Caco-2 (cell line): ENCODE measurements at regions not wholly inside any gene's neighbourhood (a gene's known extent, or its start where the extent isn't known, plus 50 kb on each side); places are given as distances from the start of the nearest gene placed in this dataset.
A peak's percentile ranks its signal among the peaks of the same experiment; 100 is the strongest.

Experiments used
- BruUV-seq: library from RNA; stranded (reverse); fragments of 400-500 nt; replicated peaks from 2 replicates; lab custom pipeline; 2021; lab: Mats Ljungman, UMichigan
- CTCF ChIA-PET: fragments of 300-600 bp; sonication (Branson Sonifier 250); formaldehyde crosslinking; loops from one replicate; lab custom pipeline; 2022; ENCODE audit warnings: antibody characterized with exemption; lab: Charles Lee
- POLR2A ChIA-PET: fragments of 300-600 bp; sonication (Branson Sonifier 250); formaldehyde crosslinking; loops from one replicate; lab custom pipeline; 2022; ENCODE audit warnings: antibody characterized with exemption; lab: Charles Lee
- DNase-seq, 2 experiments: peaks; one replicate each; pipeline versions ENCODE4 v3.0.0 to v3.0.0-alpha.2; 2020 to 2022
- H3K27me3 ChIP-seq: replicated peaks from 2 replicates; pipeline ENCODE4 v1.6.0; 2011; ENCODE audit warnings: low read length; ENCODE audit not compliant: control insufficient read depth, insufficient read depth
- H3K36me3 ChIP-seq: 2 replicates; pipeline ENCODE4 v1.5.1; 2011; ENCODE audit warnings: low read length; ENCODE audit not compliant: control insufficient read depth, insufficient read depth
- H3K4me1 ChIP-seq: fragments of 250-450 bp; sonication (Bioruptor Pico); 2 replicates; pipeline ENCODE4 v1.5.1; 2020; ENCODE audit warnings: mild to moderate bottlenecking
- H3K4me3 ChIP-seq: 2 replicates; pipeline ENCODE4 v1.5.1; 2011; ENCODE audit warnings: low read depth, mild to moderate bottlenecking, control low read depth, low read length
- H3K9me3 ChIP-seq: fragments of 250-450 bp; sonication (Bioruptor Pico); 2 replicates; pipeline ENCODE4 v1.5.1; 2020; ENCODE audit warnings: mild to moderate bottlenecking, moderate library complexity
- H3K27ac Mint-ChIP-seq: one replicate; pipeline ENCODE4 v1.8.0; 2022; ENCODE audit warnings: mixed read lengths; ENCODE audit not compliant: unreplicated experiment
- H3K27me3 Mint-ChIP-seq: one replicate; pipeline ENCODE4 v1.8.0; 2022; ENCODE audit warnings: mixed read lengths; ENCODE audit not compliant: insufficient read depth, unreplicated experiment
- H3K36me3 Mint-ChIP-seq: one replicate; pipeline ENCODE4 v1.8.0; 2022; ENCODE audit warnings: mild to moderate bottlenecking, mixed read lengths; ENCODE audit not compliant: insufficient read depth, unreplicated experiment
- H3K4me1 Mint-ChIP-seq: one replicate; pipeline ENCODE4 v1.8.0; 2022; ENCODE audit warnings: low read depth, mixed read lengths; ENCODE audit not compliant: unreplicated experiment
- H3K4me3 Mint-ChIP-seq: one replicate; pipeline ENCODE4 v1.8.0; 2022; ENCODE audit warnings: mild to moderate bottlenecking, moderate library complexity, mixed read lengths; ENCODE audit not compliant: unreplicated experiment
- H3K9me3 Mint-ChIP-seq: one replicate; pipeline ENCODE4 v1.8.0; 2022; ENCODE audit warnings: mixed read lengths; ENCODE audit not compliant: unreplicated experiment
- CTCF ChIP-seq, 2 experiments: fragments of 200-600 bp in 1 of 2; IDR thresholded peaks; 1 replicate in 1 of 2; 2 replicates in 1 of 2; pipeline versions ENCODE4 v1.5.1 to v1.8.0; 2011 to 2022; ENCODE audit warnings: antibody characterized with exemption in 1 of 2, control low read depth in 1 of 2, inconsistent platforms in 1 of 2, low read depth in 1 of 2, low read length in 1 of 2, mild to moderate bottlenecking in 1 of 2, moderate library complexity in 1 of 2; ENCODE audit not compliant: insufficient read depth in 1 of 2, severe bottlenecking in 1 of 2, unreplicated experiment in 1 of 2
- intact Hi-C: fragments of 100-400 bp; cut with micrococcal nuclease; formaldehyde crosslinking; loops from one replicate; pipeline ENCODE4 v1.10.0; 2022; ENCODE audit not compliant: unreplicated experiment

GRCh38 chr10:21080261-21080660 is 183.2 kb upstream of the NEBL start:
- no peak for DNase-seq
- H3K4me3 Mint-ChIP-seq = no peak overlapping the region
- H3K4me3 ChIP-seq = no peak overlapping the region
- H3K36me3 Mint-ChIP-seq = no peaks in the 10 kb centered on the region
- ChIA-PET POLR2A (no interaction called here), CTCF (interaction anchor here (0.6 to 1.4 kb wide), 2 partner anchors 91 to 187 kb away, joined by 3 read pairs; no protein-coding TSS in a partner anchor)
- no peaks in the 10 kb centered on the region for H3K27me3 ChIP-seq
- peaks cover 15% of the 10 kb centered on the region for H3K4me1 Mint-ChIP-seq
- TF ChIP-seq CTCF (IDR thresholded peaks at IDR 0.05; ENCODE audit: insufficient read depth in 1 of 2, low read depth in 1 of 2, low read length in 1 of 2, severe bottlenecking in 1 of 2, unreplicated experiment in 1 of 2) = no peak
- 0 out of 2 replicates have a peak, but pooled peaks cover 6% of the 10 kb centered on the region for H3K4me1 ChIP-seq
- no peaks in the 10 kb centered on the region for H3K9me3 Mint-ChIP-seq
- no peak overlapping the region for H3K27ac Mint-ChIP-seq
- intact Hi-C loops = no loop called here
- H3K36me3 ChIP-seq = no peaks in the 10 kb centered on the region
- no peaks in the 10 kb centered on the region for H3K27me3 Mint-ChIP-seq
- BruUV-seq = no TSS peak
- H3K9me3 ChIP-seq = no peaks in the 10 kb centered on the region

- H3K4me3 Mint-ChIP-seq = no peak overlapping the region
- no TSS peak for BruUV-seq
- no peaks in the 10 kb centered on the region for H3K27me3 Mint-ChIP-seq
- TF ChIP-seq CTCF (IDR thresholded peaks at IDR 0.05; ENCODE audit: insufficient read depth in 1 of 2, low read depth in 1 of 2, low read length in 1 of 2, severe bottlenecking in 1 of 2, unreplicated experiment in 1 of 2) = no peak
- Histone ChIP-seq H3K27me3 (no peaks in the 10 kb centered on the region), H3K9me3 (no peaks in the 10 kb centered on the region), H3K4me1 (0 out of 2 replicates have a peak, but pooled peaks cover 6% of the 10 kb centered on the region), H3K36me3 (no peaks in the 10 kb centered on the region), H3K4me3 (no peak overlapping the region)
- H3K36me3 Mint-ChIP-seq = no peaks in the 10 kb centered on the region
- no peaks in the 10 kb centered on the region for H3K9me3 Mint-ChIP-seq
- peaks cover 15% of the 10 kb centered on the region for H3K4me1 Mint-ChIP-seq
- no peak for DNase-seq
- POLR2A ChIA-PET = interaction anchor here (0.6 kb wide), 1 partner anchor 448 kb away, joined by 3 read pairs; no protein-coding TSS in a partner anchor
- CTCF ChIA-PET = interaction anchor here (0.8 to 1.6 kb wide), 5 partner anchors 179 to 200 kb away, joined by 3 to 6 read pairs (median 3); no protein-coding TSS in a partner anchor
- H3K27ac Mint-ChIP-seq = no peak overlapping the region
- intact Hi-C loops = loop anchor here (2.0 to 10.0 kb wide), 2 partner anchors 56 to 876 kb away; no protein-coding TSS in a partner anchor
These were observed 182.2 kb upstream of the NEBL start for GRCh38 chr10:21079330-21079658.

- TF ChIP-seq CTCF (IDR thresholded peaks at IDR 0.05; ENCODE audit: insufficient read depth in 1 of 2, low read depth in 1 of 2, low read length in 1 of 2, severe bottlenecking in 1 of 2, unreplicated experiment in 1 of 2) = peak; percentile 92 to 97
- ChIA-PET POLR2A (no interaction called here), CTCF (interaction anchor here (0.6 to 1.6 kb wide), 7 partner anchors 19 to 200 kb away, joined by 3 to 6 read pairs (median 3); no protein-coding TSS in a partner anchor)
- BruUV-seq = no TSS peak
- peak overlapping the region; percentile 23 for H3K27ac Mint-ChIP-seq
- no peaks in the 10 kb centered on the region for H3K9me3 ChIP-seq
- H3K36me3 Mint-ChIP-seq = no peaks in the 10 kb centered on the region
- H3K9me3 Mint-ChIP-seq = no peaks in the 10 kb centered on the region
- peak; percentile 78 to 84 for DNase-seq
- no peaks in the 10 kb centered on the region for H3K27me3 ChIP-seq
- no peaks in the 10 kb centered on the region for H3K36me3 ChIP-seq
- H3K4me1 Mint-ChIP-seq = peaks cover 15% of the 10 kb centered on the region
- H3K27me3 Mint-ChIP-seq = no peaks in the 10 kb centered on the region
- no peak overlapping the region for H3K4me3 Mint-ChIP-seq
- 0 out of 2 replicates have a peak, but pooled peaks cover 6% of the 10 kb centered on the region for H3K4me1 ChIP-seq
- intact Hi-C loops = loop anchor here (1.0 to 10.0 kb wide), 6 partner anchors 56 to 876 kb away; no protein-coding TSS in a partner anchor
- no peak overlapping the region for H3K4me3 ChIP-seq
These were observed 181.6 kb upstream of the NEBL start for GRCh38 chr10:21078410-21079329.
